HEK293 (cell line): ENCODE measurements at regions not wholly inside any gene's neighbourhood (a gene's known extent, or its start where the extent isn't known, plus 50 kb on each side); places are given as distances from the start of the nearest gene placed in this dataset.

Source experiments
- CTCF ChIA-PET: fragments of 350-600 bp; formaldehyde crosslinking; extraction: SDS; loops from one replicate; lab custom pipeline; 2021; ENCODE audit warnings: antibody characterized with exemption; lab: Yijun Ruan, JAX
- POLR2A ChIA-PET: fragments of 300-600 bp; formaldehyde crosslinking; extraction: SDS; loops from one replicate; lab custom pipeline; 2020; ENCODE audit warnings: antibody characterized with exemption, inconsistent platforms; lab: Yijun Ruan, JAX
- H3K27ac ChIP-seq: fragments of 200-500 bp; sonication (Bioruptor generic); 2 replicates; pipeline ENCODE4 v1.5.1; 2014; ENCODE audit warnings: low read depth, low read length, control low read depth, inconsistent platforms; ENCODE audit errors: extremely low read depth
- H3K36me3 ChIP-seq, 2 experiments: fragments of 200-500 bp in 1 of 2; sonication (Bioruptor generic) in 1 of 2; 1 replicate in 1 of 2; 2 replicates in 1 of 2; pipeline ENCODE4 v1.5.1; 2014 to 2017; ENCODE audit warnings: inconsistent platforms in 2 of 2, low read length in 2 of 2; ENCODE audit not compliant: control insufficient read depth in 2 of 2, insufficient read depth in 1 of 2
- H3K4me1 ChIP-seq: fragments of 200-500 bp; sonication (Bioruptor generic); 2 replicates; pipeline ENCODE4 v1.5.1; 2014; ENCODE audit warnings: mild to moderate bottlenecking, low read length, inconsistent platforms; ENCODE audit not compliant: control insufficient read depth, insufficient read depth
- H3K4me3 ChIP-seq: 2 replicates; pipeline ENCODE4 v1.5.1; 2011; ENCODE audit warnings: low read depth, mild to moderate bottlenecking, control low read depth, low read length, moderate library complexity
- H3K9me3 ChIP-seq: fragments of 200-500 bp; sonication (Bioruptor generic); 2 replicates; pipeline ENCODE4 v1.5.1; 2014; ENCODE audit warnings: low read depth, low read length, inconsistent platforms; ENCODE audit not compliant: control insufficient read depth, insufficient read depth
- BCL11A ChIP-seq: fragments of 450-650 bp; formaldehyde crosslinking; IDR thresholded peaks from 2 replicates; pipeline ENCODE4 v1.5.1; 2016; ENCODE audit warnings: low read depth, missing biosample characterization, missing genetic modification characterization
- BCL11B ChIP-seq: fragments of 450-650 bp; formaldehyde crosslinking; IDR thresholded peaks from 2 replicates; pipeline ENCODE4 v1.5.1; 2016; ENCODE audit warnings: low read depth, missing biosample characterization, missing genetic modification characterization
- GLI2 ChIP-seq: fragments of 450-650 bp; formaldehyde crosslinking; IDR thresholded peaks from 2 replicates; pipeline ENCODE4; 2017; ENCODE audit warnings: missing biosample characterization, missing genetic modification characterization, low read depth, borderline replicate concordance
- OSR2 ChIP-seq: fragments of 450-650 bp; formaldehyde crosslinking; IDR thresholded peaks from 2 replicates; pipeline ENCODE4 v1.5.1; 2016; ENCODE audit warnings: missing biosample characterization, missing genetic modification characterization
- PRDM6 ChIP-seq: fragments of 450-650 bp; formaldehyde crosslinking; IDR thresholded peaks from 2 replicates; pipeline ENCODE4 v1.5.1; 2017; ENCODE audit warnings: missing biosample characterization, missing genetic modification characterization
- YY1 ChIP-seq: fragments of 450-650 bp; formaldehyde crosslinking; IDR thresholded peaks from 2 replicates; pipeline ENCODE4 v1.5.1; 2018; ENCODE audit warnings: missing biosample characterization, missing genetic modification characterization
- ZBTB11 ChIP-seq: fragments of 450-650 bp; formaldehyde crosslinking; conservative IDR thresholded peaks from 2 replicates; pipeline ENCODE4 v1.5.1; 2016; ENCODE audit warnings: low read depth, missing biosample characterization, missing genetic modification characterization
- ZBTB44 ChIP-seq: fragments of 450-650 bp; IDR thresholded peaks from 2 replicates; pipeline ENCODE4 v1.5.1; 2018; ENCODE audit warnings: missing biosample characterization, mild to moderate bottlenecking, missing genetic modification characterization
- ZFHX2 ChIP-seq: fragments of 450-650 bp; formaldehyde crosslinking; conservative IDR thresholded peaks from 2 replicates; pipeline ENCODE4 v1.5.1; 2016; ENCODE audit warnings: missing biosample characterization, missing genetic modification characterization
- ZNF114 ChIP-seq: fragments of 450-650 bp; formaldehyde crosslinking; IDR thresholded peaks from 2 replicates; pipeline ENCODE4 v1.5.0; 2017; ENCODE audit warnings: missing biosample characterization, missing genetic modification characterization
- ZNF121 ChIP-seq: fragments of 450-650 bp; formaldehyde crosslinking; IDR thresholded peaks from 2 replicates; pipeline ENCODE4 v1.5.1; 2016; ENCODE audit warnings: missing biosample characterization, missing genetic modification characterization
- ZNF148 ChIP-seq: fragments of 450-650 bp; formaldehyde crosslinking; IDR thresholded peaks from 2 replicates; pipeline ENCODE4 v1.5.0; 2017; ENCODE audit warnings: missing biosample characterization, missing genetic modification characterization, borderline replicate concordance
- ZNF18 ChIP-seq: fragments of 450-650 bp; formaldehyde crosslinking; IDR thresholded peaks from 2 replicates; pipeline ENCODE4 v1.5.1; 2016; ENCODE audit warnings: missing biosample characterization, missing genetic modification characterization
- ZNF350 ChIP-seq: fragments of 450-650 bp; formaldehyde crosslinking; IDR thresholded peaks from 2 replicates; pipeline ENCODE4 v1.5.0; 2017; ENCODE audit warnings: missing biosample characterization, mild to moderate bottlenecking, missing genetic modification characterization
- ZNF391 ChIP-seq: fragments of 450-650 bp; formaldehyde crosslinking; IDR thresholded peaks from 2 replicates; pipeline ENCODE4 v1.5.1; 2016; ENCODE audit warnings: low read depth, missing biosample characterization, missing genetic modification characterization, borderline replicate concordance
- ZNF423 ChIP-seq: fragments of 450-650 bp; formaldehyde crosslinking; IDR thresholded peaks from 2 replicates; pipeline ENCODE4 v1.5.1; 2016; ENCODE audit warnings: missing biosample characterization, missing genetic modification characterization
- ZNF473 ChIP-seq: fragments of 450-650 bp; formaldehyde crosslinking; IDR thresholded peaks from 2 replicates; pipeline ENCODE4 v1.5.1; 2017; ENCODE audit warnings: missing biosample characterization, missing genetic modification characterization
- ZNF596 ChIP-seq: fragments of 450-650 bp; IDR thresholded peaks from 2 replicates; pipeline ENCODE4 v1.5.0; 2018; ENCODE audit warnings: missing biosample characterization, mild to moderate bottlenecking, missing genetic modification characterization, moderate library complexity
- ZNF610 ChIP-seq: fragments of 450-650 bp; formaldehyde crosslinking; IDR thresholded peaks from 2 replicates; pipeline ENCODE4 v1.5.1; 2016; ENCODE audit warnings: missing biosample characterization, missing genetic modification characterization, borderline replicate concordance
- ZNF621 ChIP-seq: fragments of 450-650 bp; formaldehyde crosslinking; IDR thresholded peaks from 2 replicates; pipeline ENCODE4 v1.5.1; 2017; ENCODE audit warnings: missing biosample characterization, missing genetic modification characterization
- ZNF645 ChIP-seq: fragments of 450-650 bp; formaldehyde crosslinking; IDR thresholded peaks from 2 replicates; pipeline ENCODE4; 2016; ENCODE audit warnings: missing biosample characterization, missing genetic modification characterization

- TF ChIP-seq PRDM6 (tag by site-specific recombination) = no peak
- TF ChIP-seq ZNF610 (tag by site-specific recombination) = no peak
- no peak for TF ChIP-seq ZNF391 (tag by site-specific recombination)
- no peak for TF ChIP-seq OSR2 (tag by site-specific recombination)
- no peak for TF ChIP-seq BCL11B
- TF ChIP-seq ZNF121 (tag by site-specific recombination) = no peak
- no peak for TF ChIP-seq YY1
- no peak for TF ChIP-seq ZNF350
- no peak for TF ChIP-seq ZFHX2 (tag by site-specific recombination)
- no peak for TF ChIP-seq ZNF148 (tag by site-specific recombination)
- TF ChIP-seq, all 188 proteins: peak for 0
- CTCF ChIA-PET = no interaction called here
- no peak overlapping the region for H3K27ac ChIP-seq
- H3K4me3 ChIP-seq = no peak overlapping the region
- no peaks in the 10 kb centered on the region; the same call in 1 of the 2 replicates for H3K9me3 ChIP-seq
- POLR2A ChIA-PET = no interaction called here
- H3K36me3 ChIP-seq = no peaks in the 10 kb centered on the region
- H3K4me1 ChIP-seq = no peaks in the 10 kb centered on the region
Observed at GRCh38 chr17:79548116-79548515, 62.7 kb downstream of the RBFOX3 start.

GRCh38 chr17:79547586-79547985, 63.3 kb downstream of the RBFOX3 start:
- no peaks in the 10 kb centered on the region for H3K4me1 ChIP-seq
- no peaks in the 10 kb centered on the region; the same call in 1 of the 2 replicates for H3K9me3 ChIP-seq
- ChIA-PET POLR2A (no interaction called here), CTCF (no interaction called here)
- H3K27ac ChIP-seq = no peak overlapping the region
- H3K36me3 ChIP-seq = no peaks in the 10 kb centered on the region
- H3K4me3 ChIP-seq = no peak overlapping the region
- TF ChIP-seq ZNF114 (tag by site-specific recombination) (no peak), ZBTB44 (no peak), ZNF148 (tag by site-specific recombination) (no peak), ZNF596 (no peak), BCL11A (tag by site-specific recombination) (no peak), ZNF645 (tag by site-specific recombination) (no peak), ZNF18 (no peak), GLI2 (tag by site-specific recombination) (no peak), ZNF423 (tag by site-specific recombination) (no peak), ZNF473 (tag by site-specific recombination) (no peak), ZNF621 (tag by site-specific recombination) (no peak), ZBTB11 (no peak)
